Tibial nerve (tissue), 4 donors: ENCODE measurements at regions not wholly inside any gene's neighbourhood (a gene's known extent, or its start where the extent isn't known, plus 50 kb on each side); places are given as distances from the start of the nearest gene placed in this dataset.

Experiments used
- CTCF ChIP-seq, 5 experiments: fragments of 200-600 bp in 3 of 5; fragments of 450-650 bp in 2 of 5; sonication (generic) in 3 of 5; IDR thresholded peaks; one replicate each; pipeline ENCODE4 v1.5.1; 2016 to 2019; ENCODE audit warnings: antibody characterized with exemption in 5 of 5, mild to moderate bottlenecking in 3 of 5, moderate library complexity in 2 of 5
- EP300 ChIP-seq, 2 donors: sonication (generic); formaldehyde crosslinking; IDR thresholded peaks; one replicate each; pipeline ENCODE4 v1.6.1; 2017; ENCODE audit warnings: antibody characterized with exemption in 2 of 2, mild to moderate bottlenecking in 1 of 2
- POLR2A ChIP-seq, 2 donors: fragments of 450-650 bp; IDR thresholded peaks; one replicate each; pipeline ENCODE4 v1.6.1; 2017; ENCODE audit warnings: antibody characterized with exemption in 2 of 2, mild to moderate bottlenecking in 2 of 2, moderate library complexity in 2 of 2

GRCh38 chr6:98641949-98642719, 192.2 kb upstream of the POU3F2 start:
- TF ChIP-seq POLR2A (IDR thresholded peaks at IDR 0.05) (no peak), CTCF (IDR thresholded peaks at IDR 0.05) (no peak), EP300 (IDR thresholded peaks at IDR 0.05) (no peak)
